ENCODE measurements at regions not wholly inside any gene's neighbourhood (a gene's known extent, or its start where the extent isn't known, plus 50 kb on each side); places are given as distances from the start of the nearest gene placed in this dataset.

DNA sequence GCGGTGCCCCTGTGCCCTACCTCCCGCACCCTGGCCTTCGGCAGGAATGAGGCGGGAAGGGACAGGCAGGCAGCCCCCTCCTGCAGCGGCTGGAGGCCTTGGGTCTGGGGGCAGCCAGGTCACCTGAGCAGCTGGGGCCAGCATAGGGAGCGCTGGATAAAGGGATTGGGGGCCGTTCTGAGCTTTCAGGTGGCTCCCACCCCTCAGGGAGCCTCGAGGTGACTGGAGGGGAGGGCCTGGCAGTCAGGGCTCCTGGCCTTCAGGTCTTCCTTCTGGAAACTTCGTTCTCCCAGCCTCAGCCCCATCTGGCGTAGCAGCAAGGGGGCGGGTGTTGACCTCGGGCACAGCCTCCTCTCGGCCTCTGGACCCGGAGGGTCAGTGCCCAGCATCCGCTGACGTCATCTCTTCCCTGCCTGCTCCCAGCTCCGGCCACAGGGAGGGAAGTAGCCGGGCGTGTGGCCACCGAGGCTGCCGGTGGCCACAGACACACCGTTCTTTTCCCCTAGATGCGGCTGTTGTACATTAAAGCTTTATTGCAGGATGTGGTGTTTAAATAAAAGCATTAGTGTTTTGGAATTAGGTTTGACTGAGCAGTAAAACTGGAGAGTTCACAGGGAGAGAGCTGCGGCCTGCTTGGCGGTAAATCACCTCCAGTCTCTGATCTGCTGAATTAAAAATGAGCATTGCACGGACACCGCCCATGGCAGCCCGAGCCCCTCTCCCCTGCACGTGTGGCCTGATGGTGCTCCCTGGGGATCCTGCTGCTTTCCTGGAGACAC is 80.0 kb upstream of the GATA5 start (continued):
- TF ChIP-seq KAT8 (CRISPR knock-in tag; IDR thresholded peaks at IDR 0.05) (peak; percentile 52; the same call in 1 of the 2 replicates), MTF2 (CRISPR knock-in tag; IDR thresholded peaks at IDR 0.05; ENCODE audit: borderline replicate concordance) (peak; percentile 25; the same call in 1 of the 2 replicates), ZSCAN22 (CRISPR knock-in tag; IDR thresholded peaks at IDR 0.05) (no peak), PHF21A (CRISPR knock-in tag; IDR thresholded peaks at IDR 0.05) (peak; percentile 48; the same call in 1 of the 2 replicates), ZNF432 (CRISPR knock-in tag; IDR thresholded peaks at IDR 0.05; ENCODE audit: borderline replicate concordance) (no peak), HIVEP1 (CRISPR knock-in tag; IDR thresholded peaks at IDR 0.05) (peak; percentile 63; the same call in 1 of the 2 replicates), GATAD2A (CRISPR knock-in tag; IDR thresholded peaks at IDR 0.05) (peak; percentile 67), ZNF670 (CRISPR knock-in tag; IDR thresholded peaks at IDR 0.05; ENCODE audit: borderline replicate concordance) (no peak), KMT2A (CRISPR knock-in tag; IDR thresholded peaks at IDR 0.05) (no peak), NFKB2 (CRISPR knock-in tag; IDR thresholded peaks at IDR 0.05; ENCODE audit: borderline replicate concordance) (peak; percentile 54; the same call in 1 of the 2 replicates), SOX6 (IDR thresholded peaks at IDR 0.05) (no peak), SOX6 (CRISPR knock-in tag; IDR thresholded peaks at IDR 0.05) (peak; percentile 22; the same call in 1 of the 2 replicates), IKZF1 (IDR thresholded peaks at IDR 0.05) (no peak), MIER3 (CRISPR knock-in tag; IDR thresholded peaks at IDR 0.05; ENCODE audit: borderline replicate concordance) (peak; percentile 52; the same call in 1 of the 2 replicates), PTBP1 (IDR thresholded peaks at IDR 0.05; ENCODE audit: low read depth, low read length, poor library complexity, severe bottlenecking) (peak; percentile 78), ZNF891 (CRISPR knock-in tag; IDR thresholded peaks at IDR 0.05) (no peak), RXRB (CRISPR knock-in tag; IDR thresholded peaks at IDR 0.05; ENCODE audit: borderline replicate concordance) (peak; percentile 70; the same call in 1 of the 2 replicates)
- TF ChIP-seq, protein P1, sequence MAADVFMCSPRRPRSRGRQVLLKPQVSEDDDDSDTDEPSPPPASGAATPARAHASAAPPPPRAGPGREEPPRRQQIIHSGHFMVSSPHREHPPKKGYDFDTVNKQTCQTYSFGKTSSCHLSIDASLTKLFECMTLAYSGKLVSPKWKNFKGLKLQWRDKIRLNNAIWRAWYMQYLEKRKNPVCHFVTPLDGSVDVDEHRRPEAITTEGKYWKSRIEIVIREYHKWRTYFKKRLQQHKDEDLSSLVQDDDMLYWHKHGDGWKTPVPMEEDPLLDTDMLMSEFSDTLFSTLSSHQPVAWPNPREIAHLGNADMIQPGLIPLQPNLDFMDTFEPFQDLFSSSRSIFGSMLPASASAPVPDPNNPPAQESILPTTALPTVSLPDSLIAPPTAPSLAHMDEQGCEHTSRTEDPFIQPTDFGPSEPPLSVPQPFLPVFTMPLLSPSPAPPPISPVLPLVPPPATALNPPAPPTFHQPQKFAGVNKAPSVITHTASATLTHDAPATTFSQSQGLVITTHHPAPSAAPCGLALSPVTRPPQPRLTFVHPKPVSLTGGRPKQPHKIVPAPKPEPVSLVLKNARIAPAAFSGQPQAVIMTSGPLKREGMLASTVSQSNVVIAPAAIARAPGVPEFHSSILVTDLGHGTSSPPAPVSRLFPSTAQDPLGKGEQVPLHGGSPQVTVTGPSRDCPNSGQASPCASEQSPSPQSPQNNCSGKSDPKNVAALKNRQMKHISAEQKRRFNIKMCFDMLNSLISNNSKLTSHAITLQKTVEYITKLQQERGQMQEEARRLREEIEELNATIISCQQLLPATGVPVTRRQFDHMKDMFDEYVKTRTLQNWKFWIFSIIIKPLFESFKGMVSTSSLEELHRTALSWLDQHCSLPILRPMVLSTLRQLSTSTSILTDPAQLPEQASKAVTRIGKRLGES (CRISPR knock-in tag; IDR thresholded peaks at IDR 0.05; ENCODE audit: borderline replicate concordance) = no peak
- TF ChIP-seq, protein P2, sequence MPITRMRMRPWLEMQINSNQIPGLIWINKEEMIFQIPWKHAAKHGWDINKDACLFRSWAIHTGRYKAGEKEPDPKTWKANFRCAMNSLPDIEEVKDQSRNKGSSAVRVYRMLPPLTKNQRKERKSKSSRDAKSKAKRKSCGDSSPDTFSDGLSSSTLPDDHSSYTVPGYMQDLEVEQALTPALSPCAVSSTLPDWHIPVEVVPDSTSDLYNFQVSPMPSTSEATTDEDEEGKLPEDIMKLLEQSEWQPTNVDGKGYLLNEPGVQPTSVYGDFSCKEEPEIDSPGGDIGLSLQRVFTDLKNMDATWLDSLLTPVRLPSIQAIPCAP (CRISPR knock-in tag; IDR thresholded peaks at IDR 0.05; ENCODE audit: low read depth) = no peak
- TF ChIP-seq, protein P3, sequence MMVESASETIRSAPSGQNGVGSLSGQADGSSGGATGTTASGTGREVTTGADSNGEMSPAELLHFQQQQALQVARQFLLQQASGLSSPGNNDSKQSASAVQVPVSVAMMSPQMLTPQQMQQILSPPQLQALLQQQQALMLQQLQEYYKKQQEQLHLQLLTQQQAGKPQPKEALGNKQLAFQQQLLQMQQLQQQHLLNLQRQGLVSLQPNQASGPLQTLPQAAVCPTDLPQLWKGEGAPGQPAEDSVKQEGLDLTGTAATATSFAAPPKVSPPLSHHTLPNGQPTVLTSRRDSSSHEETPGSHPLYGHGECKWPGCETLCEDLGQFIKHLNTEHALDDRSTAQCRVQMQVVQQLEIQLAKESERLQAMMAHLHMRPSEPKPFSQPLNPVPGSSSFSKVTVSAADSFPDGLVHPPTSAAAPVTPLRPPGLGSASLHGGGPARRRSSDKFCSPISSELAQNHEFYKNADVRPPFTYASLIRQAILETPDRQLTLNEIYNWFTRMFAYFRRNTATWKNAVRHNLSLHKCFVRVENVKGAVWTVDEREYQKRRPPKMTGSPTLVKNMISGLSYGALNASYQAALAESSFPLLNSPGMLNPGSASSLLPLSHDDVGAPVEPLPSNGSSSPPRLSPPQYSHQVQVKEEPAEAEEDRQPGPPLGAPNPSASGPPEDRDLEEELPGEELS (CRISPR knock-in tag; IDR thresholded peaks at IDR 0.05) = 0 out of 2 replicates have a peak, but pooled peaks have one; percentile 21
- TF ChIP-seq, protein P4, sequence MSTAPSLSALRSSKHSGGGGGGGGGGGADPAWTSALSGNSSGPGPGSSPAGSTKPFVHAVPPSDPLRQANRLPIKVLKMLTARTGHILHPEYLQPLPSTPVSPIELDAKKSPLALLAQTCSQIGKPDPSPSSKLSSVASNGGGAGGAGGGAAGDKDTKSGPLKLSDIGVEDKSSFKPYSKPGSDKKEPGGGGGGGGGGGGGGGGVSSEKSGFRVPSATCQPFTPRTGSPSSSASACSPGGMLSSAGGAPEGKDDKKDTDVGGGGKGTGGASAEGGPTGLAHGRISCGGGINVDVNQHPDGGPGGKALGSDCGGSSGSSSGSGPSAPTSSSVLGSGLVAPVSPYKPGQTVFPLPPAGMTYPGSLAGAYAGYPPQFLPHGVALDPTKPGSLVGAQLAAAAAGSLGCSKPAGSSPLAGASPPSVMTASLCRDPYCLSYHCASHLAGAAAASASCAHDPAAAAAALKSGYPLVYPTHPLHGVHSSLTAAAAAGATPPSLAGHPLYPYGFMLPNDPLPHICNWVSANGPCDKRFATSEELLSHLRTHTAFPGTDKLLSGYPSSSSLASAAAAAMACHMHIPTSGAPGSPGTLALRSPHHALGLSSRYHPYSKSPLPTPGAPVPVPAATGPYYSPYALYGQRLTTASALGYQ (CRISPR knock-in tag; IDR thresholded peaks at IDR 0.05) = no peak

All from HepG2 (cell line).